ENCODE measurements at regions not wholly inside any gene's neighbourhood (a gene's known extent, or its start where the extent isn't known, plus 50 kb on each side); places are given as distances from the start of the nearest gene placed in this dataset.

DNA sequence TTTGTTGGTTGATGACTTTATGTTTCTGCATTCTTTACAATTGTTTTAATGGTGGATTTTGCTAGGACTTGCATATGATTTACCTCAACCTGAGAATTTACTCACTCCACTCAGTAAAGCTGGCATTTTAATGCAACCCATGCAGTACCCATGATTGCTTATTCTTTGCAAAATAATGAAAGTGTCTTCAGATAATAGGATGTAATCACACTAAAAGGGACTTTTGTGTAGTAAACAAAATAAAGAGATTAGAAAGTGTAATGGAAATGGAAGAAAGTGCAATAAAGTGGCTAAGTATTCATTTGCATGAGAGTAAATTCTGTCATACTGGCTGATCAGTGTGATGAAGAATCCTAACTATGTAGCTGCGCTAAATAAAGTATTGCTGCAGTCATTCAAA, 87.6 kb upstream of the NOVA1 start:
- Histone ChIP-seq H3K9ac (ENCODE audit: low read depth, low read length) (no peak overlapping the region), H4K5ac (ENCODE audit: low read depth, low read length) (no peak overlapping the region), H3K56ac (ENCODE audit: extremely low read depth, insufficient read depth, low read length) (no peak overlapping the region), H3K4me2 (ENCODE audit: low read depth, low read length) (no peak overlapping the region), H3K4me1 (ENCODE audit: control insufficient read depth, insufficient read depth, low read length) (no peaks in the 10 kb centered on the region), H3K9me1 (ENCODE audit: insufficient read depth, low read length) (no peaks in the 10 kb centered on the region), H3K9me3 (ENCODE audit: control insufficient read depth, insufficient read depth, low read length) (no peaks in the 10 kb centered on the region; the same call in 1 of the 2 replicates), H3K4ac (ENCODE audit: low read depth, low read length) (no peak overlapping the region), H3K4me3 (ENCODE audit: insufficient read depth, low read depth, low read length) (no peak overlapping the region), H3K36me3 (ENCODE audit: control insufficient read depth, insufficient read depth, low read length) (no peaks in the 10 kb centered on the region), H4K91ac (ENCODE audit: insufficient read depth, low read depth, low read length) (no peak overlapping the region), H4K20me1 (ENCODE audit: insufficient read depth, low read length) (no peaks in the 10 kb centered on the region), H3K18ac (ENCODE audit: low read depth, low read length) (no peak overlapping the region), H3K27ac (ENCODE audit: insufficient read depth, low read length) (no peak overlapping the region), H3K23ac (ENCODE audit: low read depth, low read length) (no peak overlapping the region), H2AK5ac (ENCODE audit: low read depth, low read length) (no peak overlapping the region), H2BK20ac (ENCODE audit: low read depth, low read length) (no peak overlapping the region), H3K79me1 (ENCODE audit: low read depth in 1 of 2, low read length in 2 of 2) (no peaks in the 10 kb centered on the region), H2AK9ac (replicated peaks; ENCODE audit: low read depth, low read length, poor library complexity) (no peak overlapping the region), H4K8ac (ENCODE audit: low read depth in 2 of 2, low read length in 2 of 2) (no peak overlapping the region), H3K14ac (replicated peaks; ENCODE audit: low read depth, low read length) (no peak overlapping the region), H2AFZ (replicated peaks; ENCODE audit: low read length, poor library complexity) (no peak overlapping the region), H3K27me3 (ENCODE audit: control insufficient read depth, insufficient read depth, low read length) (no peaks in the 10 kb centered on the region), H2BK15ac (ENCODE audit: low read depth, low read length) (no peak overlapping the region), H2BK120ac (ENCODE audit: low read depth, low read length) (no peak overlapping the region), H2BK5ac (ENCODE audit: low read depth, low read length, poor library complexity, severe bottlenecking) (no peak overlapping the region)
- no CpG with 5 or more reads among the region's 1 CpG for WGBS, 2 experiments (ENCODE audit: extremely low coverage in 2 of 2, insufficient read length in 1 of 2)
- no TSS peak for BruUV-seq (replicated peaks)
- ChIA-PET POLR2A (ENCODE audit: unreplicated experiment) (no interaction called here), CTCF (no interaction called here)
- intact Hi-C loops (cut with micrococcal nuclease) = no loop called here
- dilution Hi-C loops (cut with HindIII; ENCODE audit: low sequenced_read_pairs, unreplicated experiment) = no loop called here
- DNase-seq = no peak
- ATAC-seq (ENCODE audit: low read depth) = no peak
- in situ Hi-C loops (cut with MboI; ENCODE audit: low sequenced_read_pairs) = no loop called here
- TF ChIP-seq MAZ (IDR thresholded peaks at IDR 0.05; ENCODE audit: borderline replicate concordance, low read depth, low read length) (no peak), RFX5 (IDR thresholded peaks at IDR 0.05; ENCODE audit: low read depth, low read length) (no peak), POLR2A (IDR thresholded peaks at IDR 0.05; ENCODE audit: low read depth, low read length) (no peak), NFE2L2 (IDR thresholded peaks at IDR 0.05; ENCODE audit: low read depth, low read length) (no peak), MXI1 (IDR thresholded peaks at IDR 0.05; ENCODE audit: borderline replicate concordance, low read depth, low read length) (no peak), MAFK (IDR thresholded peaks at IDR 0.05; ENCODE audit: low read depth, low read length) (no peak), CHD1 (IDR thresholded peaks at IDR 0.05; ENCODE audit: low read depth, low read length) (no peak), FOS (IDR thresholded peaks at IDR 0.05; ENCODE audit: low read depth, low read length) (no peak), SMC3 (IDR thresholded peaks at IDR 0.05; ENCODE audit: low read depth, low read length) (no peak), BHLHE40 (IDR thresholded peaks at IDR 0.05; ENCODE audit: low read depth, low read length) (no peak)
- TF ChIP-seq, protein P1, sequence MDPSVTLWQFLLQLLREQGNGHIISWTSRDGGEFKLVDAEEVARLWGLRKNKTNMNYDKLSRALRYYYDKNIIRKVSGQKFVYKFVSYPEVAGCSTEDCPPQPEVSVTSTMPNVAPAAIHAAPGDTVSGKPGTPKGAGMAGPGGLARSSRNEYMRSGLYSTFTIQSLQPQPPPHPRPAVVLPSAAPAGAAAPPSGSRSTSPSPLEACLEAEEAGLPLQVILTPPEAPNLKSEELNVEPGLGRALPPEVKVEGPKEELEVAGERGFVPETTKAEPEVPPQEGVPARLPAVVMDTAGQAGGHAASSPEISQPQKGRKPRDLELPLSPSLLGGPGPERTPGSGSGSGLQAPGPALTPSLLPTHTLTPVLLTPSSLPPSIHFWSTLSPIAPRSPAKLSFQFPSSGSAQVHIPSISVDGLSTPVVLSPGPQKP (IDR thresholded peaks at IDR 0.05; ENCODE audit: borderline replicate concordance, low read depth, low read length) = no peak
- TF ChIP-seq, protein P2, sequence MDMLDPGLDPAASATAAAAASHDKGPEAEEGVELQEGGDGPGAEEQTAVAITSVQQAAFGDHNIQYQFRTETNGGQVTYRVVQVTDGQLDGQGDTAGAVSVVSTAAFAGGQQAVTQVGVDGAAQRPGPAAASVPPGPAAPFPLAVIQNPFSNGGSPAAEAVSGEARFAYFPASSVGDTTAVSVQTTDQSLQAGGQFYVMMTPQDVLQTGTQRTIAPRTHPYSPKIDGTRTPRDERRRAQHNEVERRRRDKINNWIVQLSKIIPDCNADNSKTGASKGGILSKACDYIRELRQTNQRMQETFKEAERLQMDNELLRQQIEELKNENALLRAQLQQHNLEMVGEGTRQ (IDR thresholded peaks at IDR 0.05; ENCODE audit: low read depth, low read length) = no peak
- TF ChIP-seq, protein P3, sequence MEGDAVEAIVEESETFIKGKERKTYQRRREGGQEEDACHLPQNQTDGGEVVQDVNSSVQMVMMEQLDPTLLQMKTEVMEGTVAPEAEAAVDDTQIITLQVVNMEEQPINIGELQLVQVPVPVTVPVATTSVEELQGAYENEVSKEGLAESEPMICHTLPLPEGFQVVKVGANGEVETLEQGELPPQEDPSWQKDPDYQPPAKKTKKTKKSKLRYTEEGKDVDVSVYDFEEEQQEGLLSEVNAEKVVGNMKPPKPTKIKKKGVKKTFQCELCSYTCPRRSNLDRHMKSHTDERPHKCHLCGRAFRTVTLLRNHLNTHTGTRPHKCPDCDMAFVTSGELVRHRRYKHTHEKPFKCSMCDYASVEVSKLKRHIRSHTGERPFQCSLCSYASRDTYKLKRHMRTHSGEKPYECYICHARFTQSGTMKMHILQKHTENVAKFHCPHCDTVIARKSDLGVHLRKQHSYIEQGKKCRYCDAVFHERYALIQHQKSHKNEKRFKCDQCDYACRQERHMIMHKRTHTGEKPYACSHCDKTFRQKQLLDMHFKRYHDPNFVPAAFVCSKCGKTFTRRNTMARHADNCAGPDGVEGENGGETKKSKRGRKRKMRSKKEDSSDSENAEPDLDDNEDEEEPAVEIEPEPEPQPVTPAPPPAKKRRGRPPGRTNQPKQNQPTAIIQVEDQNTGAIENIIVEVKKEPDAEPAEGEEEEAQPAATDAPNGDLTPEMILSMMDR (conservative IDR thresholded peaks at IDR 0.05; ENCODE audit: low read depth, low read length) = no peak

Data from IMR-90 (cell line).